Activated CD4-positive, alpha-beta T cell treated with anti-CD3 and anti-CD28 coated beads for 24 hours (primary cell): ENCODE measurements at regions not wholly inside any gene's neighbourhood (a gene's known extent, or its start where the extent isn't known, plus 50 kb on each side); places are given as distances from the start of the nearest gene placed in this dataset.

Experiments
- DNase-seq, 2 donors: peaks; one replicate each; pipeline ENCODE4 v3.0.0-alpha.2; 2020; ENCODE audit warnings: low read depth in 2 of 2

DNA sequence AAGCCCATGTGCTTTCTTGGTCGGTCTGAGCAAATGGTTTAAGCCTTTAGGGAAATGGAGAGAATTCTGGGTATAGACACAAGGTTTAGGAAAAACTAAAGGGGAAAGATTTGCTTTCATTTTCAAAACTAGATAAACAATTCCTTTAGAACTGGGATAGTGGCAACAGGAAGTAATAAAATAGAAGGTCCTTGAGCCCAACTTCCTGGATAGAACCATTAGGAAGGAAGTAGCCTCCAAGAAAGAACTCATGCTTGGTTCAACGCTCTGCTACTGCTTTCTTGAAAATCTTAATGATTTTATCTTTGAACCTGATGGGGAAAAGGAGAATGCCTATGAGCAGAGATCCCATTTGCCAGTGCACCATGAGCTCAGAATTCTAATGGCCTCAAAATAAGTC, 147.0 kb upstream of the THRB start:
- DNase-seq, result no peak

DNA sequence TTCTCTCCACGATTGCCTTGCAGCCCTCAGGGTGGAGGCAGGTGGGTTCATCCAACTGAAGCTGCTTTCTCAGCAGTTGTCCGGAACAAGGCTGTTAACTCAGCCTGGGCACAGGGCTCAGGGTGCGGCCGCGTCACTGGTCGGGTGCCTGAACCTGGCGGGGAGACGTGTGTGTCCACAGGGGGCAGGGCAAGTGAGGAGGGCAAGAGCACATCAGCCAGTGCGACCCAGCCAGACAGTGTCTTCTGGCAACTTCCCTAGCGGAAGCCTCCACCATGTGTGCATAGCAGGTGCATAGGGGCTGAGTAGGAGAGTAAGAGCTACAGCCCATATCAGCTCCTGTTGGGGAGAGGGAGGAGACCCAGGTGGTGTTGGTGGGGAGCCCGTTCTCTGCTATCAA, 150.4 kb upstream of the THRB start:
- no peak for DNase-seq

- DNase-seq, result no peak
Observed at GRCh38 chr3:24646790-24647189, 152.1 kb upstream of the THRB start.

DNA sequence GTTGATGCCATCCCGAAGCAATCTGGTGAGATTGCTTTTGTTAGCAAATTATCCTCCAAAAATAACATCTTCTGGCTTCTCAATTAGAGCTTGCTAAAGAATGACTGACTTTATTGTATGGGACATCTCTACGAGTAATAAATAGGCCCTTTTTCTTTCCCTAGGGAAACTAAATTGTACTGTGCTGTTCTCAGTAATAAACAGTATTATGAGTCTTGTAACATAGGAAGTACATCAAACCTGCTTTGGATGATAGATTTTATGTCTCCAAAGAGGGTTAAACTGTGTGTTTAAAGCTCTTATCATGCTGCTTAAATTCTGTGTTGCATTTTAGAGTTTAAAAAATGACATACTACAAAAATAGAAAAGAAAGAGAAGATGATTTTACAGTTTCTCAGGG, 153.4 kb upstream of the THRB start:
- no peak for DNase-seq

DNA sequence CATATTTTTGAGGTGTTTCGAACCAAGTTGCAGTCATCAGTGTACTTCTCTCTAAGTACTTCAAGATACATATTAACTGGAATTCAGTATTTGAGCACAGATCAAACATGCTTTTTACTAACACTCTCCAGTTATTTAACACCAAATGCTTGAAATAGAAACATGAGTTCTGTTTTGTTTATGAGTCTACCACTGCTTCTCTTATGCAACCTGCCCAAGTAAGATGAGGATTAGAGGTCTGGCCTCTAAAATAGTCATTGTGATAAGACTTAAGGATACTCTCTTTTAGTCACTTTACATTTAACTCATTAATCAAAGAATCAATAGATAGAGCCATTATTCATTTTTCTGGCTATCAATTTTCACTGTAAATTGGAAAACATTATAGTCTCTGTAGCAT, 156.2 kb upstream of the THRB start:
- no peak for DNase-seq

- no peak for DNase-seq
Observed at GRCh38 chr3:24657870-24658510, 163.3 kb upstream of the THRB start.

GRCh38 chr3:24661175-24661584, 166.5 kb upstream of the THRB start:
- DNase-seq, result no peak

GRCh38 chr3:24662449-24663345, 168.0 kb upstream of the THRB start:
- DNase-seq, result no peak

DNA sequence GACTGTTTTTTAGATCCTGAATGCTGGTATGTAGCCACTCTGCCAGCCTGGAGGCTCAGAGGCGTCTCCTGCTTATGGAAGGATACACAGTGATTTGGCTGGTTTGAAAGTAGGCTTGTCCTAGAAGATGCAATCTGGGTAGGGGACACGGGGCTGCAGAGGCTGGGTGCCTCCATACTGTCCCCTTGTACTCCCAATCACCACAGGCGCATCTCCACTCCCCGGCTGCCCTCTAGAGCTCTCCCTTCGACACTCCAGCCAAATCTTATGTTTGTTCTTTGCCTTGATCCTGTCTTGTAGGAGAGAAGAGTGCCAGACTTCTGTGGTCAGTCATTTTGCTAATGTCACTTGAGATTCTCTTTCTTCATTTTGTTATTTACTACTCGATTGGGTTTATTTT, 168.8 kb upstream of the THRB start:
- no peak for DNase-seq

- DNase-seq, result no peak
Observed at GRCh38 chr3:24668039-24668438, 173.4 kb upstream of the THRB start.

DNA sequence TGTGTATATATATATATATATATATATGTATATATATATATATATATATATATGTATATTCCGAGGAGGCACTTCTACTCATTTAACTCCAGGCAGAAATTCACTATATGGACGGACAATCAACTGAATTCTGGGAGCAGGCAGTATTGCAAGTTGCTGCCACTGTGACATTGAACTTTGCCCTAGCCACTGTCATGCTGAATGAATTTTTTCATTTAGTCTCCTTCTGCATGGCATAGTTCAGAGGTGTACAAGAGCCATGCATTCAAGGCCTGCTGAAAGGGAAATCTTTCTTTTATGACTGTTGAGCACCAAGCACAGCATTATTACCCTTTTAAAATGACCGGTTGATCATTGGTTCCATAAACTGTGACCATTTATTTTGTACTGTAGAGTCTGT, 176.2 kb upstream of the THRB start:
- DNase-seq, result no peak

GRCh38 chr3:24673596-24673995, 178.9 kb upstream of the THRB start:
- DNase-seq, result no peak

- no peak for DNase-seq
Observed at GRCh38 chr3:24674261-24674660, 179.6 kb upstream of the THRB start.

DNA sequence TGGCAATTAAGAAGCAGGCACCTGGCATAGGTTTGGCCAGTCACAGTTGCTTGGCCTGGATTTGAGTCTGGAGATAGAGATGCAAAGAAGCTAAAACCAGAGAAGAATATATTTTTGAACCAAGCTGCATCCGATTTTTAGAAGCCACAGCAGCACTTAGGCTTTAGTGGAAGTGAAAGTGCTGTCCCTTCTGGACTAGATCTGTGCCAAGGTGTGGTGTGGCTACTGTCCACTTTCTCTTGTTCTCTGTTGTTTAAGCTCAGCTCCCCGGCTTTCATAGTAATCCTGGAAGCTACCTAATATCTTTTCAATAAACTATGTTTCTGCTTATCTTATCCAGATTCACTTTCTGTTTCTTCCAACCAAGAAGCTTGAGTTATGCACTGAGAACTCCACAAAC, 183.4 kb upstream of the THRB start:
- DNase-seq, result no peak

DNA sequence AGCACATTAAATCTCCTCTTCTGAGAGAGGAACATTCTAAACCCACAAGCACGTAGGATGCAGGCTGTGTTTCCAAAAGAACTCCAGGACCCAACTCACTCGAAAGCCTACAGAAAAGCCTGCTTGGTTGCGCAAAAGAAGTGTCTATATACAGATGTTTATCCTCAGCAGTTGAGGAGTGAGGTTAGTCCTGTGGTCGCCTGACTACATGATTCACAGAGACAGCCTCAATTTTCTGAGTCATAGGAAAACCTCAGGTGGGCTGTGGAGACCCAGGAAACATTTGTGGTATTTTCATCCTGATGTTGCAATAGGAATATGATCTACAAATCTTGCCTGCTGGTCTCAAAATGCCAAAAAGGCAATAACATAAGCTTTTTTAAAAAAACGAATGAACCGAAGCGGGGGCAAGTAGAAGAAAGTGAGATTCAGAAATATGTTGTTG, 183.8 kb upstream of the THRB start:
- DNase-seq, result no peak

DNA sequence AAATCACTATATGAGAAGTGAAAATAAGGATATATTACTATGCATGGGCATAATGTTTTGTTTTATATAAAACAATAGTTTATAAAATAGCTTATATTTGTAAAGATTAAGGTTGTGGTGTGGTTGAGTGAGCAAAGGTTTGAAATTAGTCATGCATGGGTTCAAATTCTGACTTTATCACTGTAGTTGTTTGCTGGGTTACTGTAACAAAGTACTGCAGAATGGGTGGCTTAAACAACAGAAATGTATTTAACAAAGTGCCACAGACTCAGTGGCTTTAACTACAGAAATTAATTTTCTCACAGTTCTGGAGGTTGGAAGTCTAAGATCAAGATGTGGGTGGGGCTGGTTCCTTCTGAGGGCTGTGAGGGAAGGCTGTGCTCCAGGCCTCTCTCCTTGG, 184.8 kb upstream of the THRB start:
- DNase-seq, result no peak

- DNase-seq, result peak; percentile 16 to 60
Observed at GRCh38 chr3:24680214-24680967, 185.7 kb upstream of the THRB start.

DNA sequence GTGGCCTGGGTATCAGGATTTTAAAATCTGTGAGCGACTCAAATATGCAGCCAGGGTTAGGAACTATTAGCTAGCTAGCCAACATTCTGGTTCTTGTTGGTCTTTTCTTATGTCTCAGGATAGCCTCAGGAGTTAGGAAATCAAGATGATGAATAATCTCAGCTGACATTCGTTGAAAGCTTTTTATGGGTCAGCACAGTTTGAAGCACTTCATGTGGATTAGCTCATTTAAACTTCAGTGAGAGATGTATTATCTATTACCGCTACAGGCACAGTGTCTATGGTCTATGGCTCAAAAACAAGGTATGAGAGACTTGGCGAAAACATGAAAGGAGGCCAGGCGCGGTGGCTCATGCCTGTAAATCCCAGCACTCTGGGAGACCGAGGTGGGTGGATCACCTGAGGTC, 187.5 kb upstream of the THRB start:
- DNase-seq, result no peak

DNA sequence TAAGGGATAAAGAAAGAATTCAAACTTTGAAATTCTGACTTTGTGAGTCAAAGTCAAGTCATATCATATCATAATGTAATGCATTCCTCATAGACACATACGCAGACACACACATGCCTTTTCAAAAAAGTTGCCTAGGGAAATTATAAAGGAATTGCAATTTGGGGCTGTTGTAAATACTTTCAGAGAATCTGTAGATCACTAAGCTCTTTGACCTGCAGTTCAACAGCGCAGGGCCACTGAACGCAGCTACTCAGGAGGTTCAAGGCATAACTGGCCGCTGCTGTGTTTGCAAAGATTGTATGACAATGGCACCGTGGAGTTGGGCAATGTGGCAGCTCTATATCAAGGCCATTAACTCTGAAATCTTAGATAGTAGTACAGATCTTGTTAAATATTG, 188.4 kb upstream of the THRB start:
- no peak for DNase-seq

DNA sequence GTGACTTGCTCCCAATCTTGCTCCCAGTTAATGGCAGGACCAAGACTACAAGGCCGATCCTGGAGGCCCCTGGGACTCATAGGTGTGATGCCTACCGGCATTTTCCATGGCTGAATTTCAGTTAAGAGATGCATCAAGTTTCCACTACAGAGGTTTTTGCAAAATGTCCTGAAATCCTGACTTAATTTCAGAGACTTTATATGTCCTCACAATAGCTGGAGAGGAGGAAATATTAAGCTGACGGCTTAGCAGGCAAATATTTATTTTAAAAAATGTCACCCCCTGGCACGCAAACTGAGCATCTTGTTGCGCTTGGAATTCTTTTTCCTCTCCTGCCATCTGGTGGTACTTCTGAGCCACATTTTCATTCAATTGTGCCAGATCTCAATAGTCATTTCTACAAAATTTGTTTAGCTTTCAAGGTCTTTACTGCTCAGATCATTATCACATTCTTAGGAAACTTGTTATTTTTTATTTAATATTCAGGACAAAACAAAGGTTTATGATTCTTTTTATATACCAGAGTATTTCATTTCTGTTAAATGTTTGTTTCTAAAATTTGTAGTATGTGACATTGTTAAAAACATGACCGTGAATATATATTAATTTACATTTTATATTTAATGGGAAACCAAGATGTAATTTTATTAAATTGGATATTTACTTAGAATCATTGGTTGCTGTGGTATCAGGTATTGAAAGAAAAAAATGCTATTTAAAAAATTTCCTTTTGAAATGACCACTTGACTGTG, 189.2 kb upstream of the THRB start:
- DNase-seq, result no peak

DNA sequence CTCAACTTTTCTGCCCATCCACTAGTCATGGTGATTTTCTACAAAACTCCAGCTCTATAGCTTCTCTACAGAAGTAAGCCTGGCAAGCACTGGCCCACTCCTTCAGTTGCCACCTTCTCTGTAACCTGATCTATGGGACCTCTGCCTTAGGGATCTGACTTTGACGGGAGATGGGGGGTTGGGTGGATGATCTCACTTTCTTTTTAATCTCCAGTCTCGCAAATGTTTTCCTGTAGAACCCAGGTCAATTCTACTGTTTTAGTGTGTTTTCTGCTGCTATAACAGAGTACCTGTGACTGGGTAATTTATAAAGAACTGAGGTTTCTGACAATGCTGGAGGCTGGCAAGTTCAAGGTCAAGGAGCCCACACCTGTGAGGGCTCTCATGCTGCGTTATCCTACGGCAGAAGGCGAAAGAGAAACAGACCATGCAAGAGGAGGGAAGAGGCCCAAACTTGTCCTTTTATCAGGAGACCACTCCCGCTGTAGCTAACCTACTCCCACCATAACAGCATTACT, 189.9 kb upstream of the THRB start:
- DNase-seq, result no peak

DNA sequence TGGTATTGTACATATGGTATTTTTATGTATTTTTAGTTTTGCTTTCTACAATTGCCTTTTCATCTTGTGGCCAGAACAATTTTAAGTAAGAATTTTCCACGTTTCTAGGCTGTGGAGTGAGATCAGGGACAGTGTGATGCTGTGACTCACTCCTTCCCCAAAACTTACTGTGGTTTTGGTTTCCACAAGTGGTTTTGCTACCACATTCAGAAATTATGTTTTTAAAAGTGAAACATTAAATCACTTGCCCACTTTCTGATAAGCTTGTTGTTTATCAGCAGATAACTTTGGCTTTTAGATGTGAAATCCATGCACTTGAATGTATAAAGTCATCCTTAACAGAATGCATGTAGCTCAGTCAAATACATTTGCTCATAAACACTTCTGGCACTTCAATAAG, 192.2 kb upstream of the THRB start:
- DNase-seq, result no peak
